Epithelial cell of proximal tubule (primary cell): ENCODE measurements at regions not wholly inside any gene's neighbourhood (a gene's known extent, or its start where the extent isn't known, plus 50 kb on each side); places are given as distances from the start of the nearest gene placed in this dataset.

Experiments used
- DNase-seq: peaks from one replicate; pipeline ENCODE4 v3.0.0-alpha.2; 2011; ENCODE audit warnings: low read depth
- H3K4me3 ChIP-seq: 2 replicates; pipeline ENCODE4 v1.5.1; 2011; ENCODE audit warnings: low read depth, mild to moderate bottlenecking, low read length
- TF ChIP-seq, protein P1 (sequence below): conservative IDR thresholded peaks from 2 replicates; pipeline ENCODE4 v1.5.1; 2012; ENCODE audit warnings: low read depth, mild to moderate bottlenecking, low read length

DNA sequence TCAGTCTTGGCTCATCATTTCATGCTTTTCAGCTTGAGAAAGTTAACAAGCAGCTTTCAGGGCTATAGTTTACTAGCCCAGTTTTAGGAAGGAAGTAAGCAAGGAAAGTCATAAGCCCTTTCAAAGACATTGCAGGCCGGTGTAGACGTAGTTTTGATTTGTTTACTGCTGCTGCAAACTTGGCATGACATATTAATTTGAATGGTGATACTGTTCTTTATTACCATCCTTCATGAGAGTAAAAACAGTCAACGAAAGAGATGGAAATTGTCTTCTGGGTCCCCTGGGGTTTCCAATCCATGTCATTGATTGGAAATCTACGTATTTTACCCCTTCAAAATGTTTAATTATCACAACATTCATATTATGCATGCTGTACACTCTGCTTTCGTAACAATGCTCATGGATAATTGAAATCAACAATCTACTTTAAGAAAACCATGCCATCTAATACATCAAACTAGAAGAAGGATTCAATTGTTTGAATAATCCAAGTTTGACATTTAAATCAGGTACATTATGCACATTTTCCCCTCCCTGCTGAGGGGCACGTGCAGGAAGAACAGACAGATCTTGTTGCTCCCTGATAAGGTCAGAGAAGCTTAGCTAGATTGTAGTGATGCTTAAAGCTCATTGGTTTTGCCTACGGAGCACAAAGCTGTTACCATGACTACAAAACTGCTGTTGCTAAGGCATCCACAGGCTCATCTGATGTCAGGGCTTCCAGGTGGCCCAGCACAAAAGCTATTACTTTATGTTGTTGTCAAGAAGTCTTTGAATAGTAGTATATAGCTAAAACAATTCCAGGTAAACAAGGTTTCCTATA lies 139.9 kb upstream of the PRLR start:
- DNase-seq, result no peak
- TF ChIP-seq, protein P1, sequence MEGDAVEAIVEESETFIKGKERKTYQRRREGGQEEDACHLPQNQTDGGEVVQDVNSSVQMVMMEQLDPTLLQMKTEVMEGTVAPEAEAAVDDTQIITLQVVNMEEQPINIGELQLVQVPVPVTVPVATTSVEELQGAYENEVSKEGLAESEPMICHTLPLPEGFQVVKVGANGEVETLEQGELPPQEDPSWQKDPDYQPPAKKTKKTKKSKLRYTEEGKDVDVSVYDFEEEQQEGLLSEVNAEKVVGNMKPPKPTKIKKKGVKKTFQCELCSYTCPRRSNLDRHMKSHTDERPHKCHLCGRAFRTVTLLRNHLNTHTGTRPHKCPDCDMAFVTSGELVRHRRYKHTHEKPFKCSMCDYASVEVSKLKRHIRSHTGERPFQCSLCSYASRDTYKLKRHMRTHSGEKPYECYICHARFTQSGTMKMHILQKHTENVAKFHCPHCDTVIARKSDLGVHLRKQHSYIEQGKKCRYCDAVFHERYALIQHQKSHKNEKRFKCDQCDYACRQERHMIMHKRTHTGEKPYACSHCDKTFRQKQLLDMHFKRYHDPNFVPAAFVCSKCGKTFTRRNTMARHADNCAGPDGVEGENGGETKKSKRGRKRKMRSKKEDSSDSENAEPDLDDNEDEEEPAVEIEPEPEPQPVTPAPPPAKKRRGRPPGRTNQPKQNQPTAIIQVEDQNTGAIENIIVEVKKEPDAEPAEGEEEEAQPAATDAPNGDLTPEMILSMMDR, result no peak

DNA sequence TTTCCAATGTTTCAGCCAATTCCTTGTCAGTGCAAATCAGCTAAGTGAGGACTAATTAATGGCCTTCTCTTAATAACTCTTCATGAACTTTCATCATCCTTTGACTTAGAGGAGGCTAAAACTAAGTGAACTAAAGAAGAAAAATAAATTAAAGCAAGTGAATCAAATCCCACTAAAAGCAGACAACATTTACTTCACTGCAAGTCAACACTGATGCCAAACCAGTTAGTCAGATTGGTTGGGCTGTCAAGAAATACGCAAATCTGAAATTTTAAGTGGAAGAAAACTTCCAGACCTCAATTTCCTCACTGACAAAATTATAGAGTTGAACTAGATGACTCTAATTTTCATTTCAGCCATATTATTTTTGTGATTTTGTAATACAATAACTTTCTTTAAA lies 137.2 kb upstream of the PRLR start:
- TF ChIP-seq, protein P1, result no peak
- no peak for DNase-seq
- H3K4me3 ChIP-seq, result no peak overlapping the region

More for the DNA sequence above, 139.9 kb upstream of the PRLR start:
- H3K4me3 ChIP-seq, result no peak overlapping the region

DNA sequence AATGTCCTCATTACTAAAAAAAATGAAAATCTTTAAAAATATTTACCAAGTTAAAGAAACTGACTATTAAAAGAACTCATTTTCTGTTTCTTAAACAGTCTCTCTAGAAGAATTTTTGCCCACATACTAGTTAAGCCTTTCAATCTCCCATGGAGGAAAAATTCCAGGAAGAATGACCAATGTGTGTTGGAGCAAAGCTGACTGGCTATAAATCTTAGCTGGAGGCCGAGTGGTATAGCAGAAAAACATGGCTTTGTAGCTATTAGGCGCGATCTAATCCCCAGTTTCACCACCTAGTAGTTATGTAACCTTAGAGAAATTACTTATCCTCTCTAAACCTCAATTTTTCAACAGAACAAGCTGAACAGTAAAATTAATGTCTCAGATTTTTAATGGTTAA lies 135.5 kb upstream of the PRLR start:
- TF ChIP-seq, protein P1, result no peak
- no peak overlapping the region for H3K4me3 ChIP-seq
- DNase-seq, result no peak

DNA sequence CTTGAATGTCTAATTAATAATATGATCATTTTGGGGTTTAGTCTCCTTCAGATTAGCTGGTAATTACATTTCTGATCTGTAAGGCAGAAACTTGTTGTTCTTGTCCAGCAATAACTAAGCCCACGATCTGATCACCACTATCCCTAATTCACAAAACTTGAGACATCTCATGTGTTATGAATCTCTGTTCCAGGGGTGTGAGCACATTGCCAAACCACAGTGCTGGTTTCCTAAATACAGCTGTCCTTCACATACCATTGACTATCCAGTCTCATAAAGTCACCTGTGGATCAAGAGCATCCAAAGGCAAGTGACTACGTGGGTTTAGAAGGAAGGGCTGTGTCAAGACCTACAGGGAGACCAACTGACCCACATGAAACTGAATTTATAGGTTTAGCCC lies 134.1 kb upstream of the PRLR start:
- TF ChIP-seq, protein P1, result no peak

DNA sequence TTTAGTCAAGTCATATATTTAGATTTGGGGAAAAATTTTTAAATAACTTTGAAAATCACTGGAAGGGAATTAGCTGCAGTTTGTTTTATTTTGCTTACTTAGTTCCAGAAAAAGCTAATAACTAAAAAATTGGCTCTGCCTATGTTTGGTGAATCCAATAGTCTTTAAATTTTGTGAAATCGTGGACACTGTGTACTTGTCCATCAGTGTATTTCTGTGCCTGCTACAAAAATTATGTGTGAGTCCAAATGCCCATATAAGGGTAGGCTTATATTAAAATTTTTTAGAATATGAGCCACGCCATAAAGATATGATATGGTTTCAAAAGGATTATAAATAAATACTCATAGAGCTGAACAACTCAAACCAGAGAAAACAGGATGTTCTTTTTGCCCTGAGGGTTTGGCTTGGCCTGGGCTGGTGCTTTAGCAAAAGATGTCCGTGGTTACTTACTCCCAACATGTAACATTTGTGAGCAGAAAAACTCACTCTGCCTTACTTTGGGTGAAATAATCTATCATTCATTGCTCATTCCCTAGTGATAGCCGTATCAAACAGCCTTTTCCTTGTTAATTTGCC lies 133.2 kb upstream of the PRLR start:
- H3K4me3 ChIP-seq, result no peak overlapping the region
- TF ChIP-seq, protein P1, result no peak
- no peak for DNase-seq

More for the DNA sequence above, 134.1 kb upstream of the PRLR start:
- DNase-seq, result no peak
- H3K4me3 ChIP-seq, result no peak overlapping the region

DNA sequence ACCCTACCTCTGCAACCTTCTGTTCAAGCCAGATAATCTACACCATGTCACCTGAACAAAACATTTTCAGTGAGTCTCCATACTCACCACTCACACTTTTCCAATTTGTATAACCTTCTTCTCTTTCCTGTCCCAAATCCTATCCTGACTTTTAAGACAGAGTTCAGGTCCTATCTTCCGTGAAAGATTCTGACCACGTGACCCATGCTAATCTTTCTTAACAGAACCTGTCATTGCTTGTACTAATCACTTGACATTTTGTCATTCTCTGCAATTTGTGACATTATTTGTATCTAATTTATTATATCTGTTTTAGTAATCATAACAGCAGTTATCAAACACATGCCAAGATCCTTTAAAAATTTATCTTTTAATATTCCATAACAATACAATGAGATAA lies 132.5 kb upstream of the PRLR start:
- TF ChIP-seq, protein P1, result no peak

More for the DNA sequence above, 132.5 kb upstream of the PRLR start:
- no peak for DNase-seq
- H3K4me3 ChIP-seq, result no peak overlapping the region
